ENCODE measurements at regions not wholly inside any gene's neighbourhood (a gene's known extent, or its start where the extent isn't known, plus 50 kb on each side); places are given as distances from the start of the nearest gene placed in this dataset.

GRCh38 chr21:15183813-15184257 is 119.0 kb upstream of the NRIP1 start:
- DNase-seq (ENCODE audit: low read depth): no peak
- TF ChIP-seq, protein P1, sequence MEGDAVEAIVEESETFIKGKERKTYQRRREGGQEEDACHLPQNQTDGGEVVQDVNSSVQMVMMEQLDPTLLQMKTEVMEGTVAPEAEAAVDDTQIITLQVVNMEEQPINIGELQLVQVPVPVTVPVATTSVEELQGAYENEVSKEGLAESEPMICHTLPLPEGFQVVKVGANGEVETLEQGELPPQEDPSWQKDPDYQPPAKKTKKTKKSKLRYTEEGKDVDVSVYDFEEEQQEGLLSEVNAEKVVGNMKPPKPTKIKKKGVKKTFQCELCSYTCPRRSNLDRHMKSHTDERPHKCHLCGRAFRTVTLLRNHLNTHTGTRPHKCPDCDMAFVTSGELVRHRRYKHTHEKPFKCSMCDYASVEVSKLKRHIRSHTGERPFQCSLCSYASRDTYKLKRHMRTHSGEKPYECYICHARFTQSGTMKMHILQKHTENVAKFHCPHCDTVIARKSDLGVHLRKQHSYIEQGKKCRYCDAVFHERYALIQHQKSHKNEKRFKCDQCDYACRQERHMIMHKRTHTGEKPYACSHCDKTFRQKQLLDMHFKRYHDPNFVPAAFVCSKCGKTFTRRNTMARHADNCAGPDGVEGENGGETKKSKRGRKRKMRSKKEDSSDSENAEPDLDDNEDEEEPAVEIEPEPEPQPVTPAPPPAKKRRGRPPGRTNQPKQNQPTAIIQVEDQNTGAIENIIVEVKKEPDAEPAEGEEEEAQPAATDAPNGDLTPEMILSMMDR (IDR thresholded peaks at IDR 0.05; ENCODE audit: low read depth, low read length, missing control alignments): no peak
- H3K4me3 ChIP-seq (ENCODE audit: low read depth, low read length): no peak overlapping the region

GRCh38 chr21:15190412-15190811 is 125.6 kb upstream of the NRIP1 start:
- TF ChIP-seq, protein P1 (IDR thresholded peaks at IDR 0.05; ENCODE audit: low read depth, low read length, missing control alignments): no peak
- no peak for DNase-seq (ENCODE audit: low read depth)
- H3K4me3 ChIP-seq (ENCODE audit: low read depth, low read length): no peak overlapping the region

DNA sequence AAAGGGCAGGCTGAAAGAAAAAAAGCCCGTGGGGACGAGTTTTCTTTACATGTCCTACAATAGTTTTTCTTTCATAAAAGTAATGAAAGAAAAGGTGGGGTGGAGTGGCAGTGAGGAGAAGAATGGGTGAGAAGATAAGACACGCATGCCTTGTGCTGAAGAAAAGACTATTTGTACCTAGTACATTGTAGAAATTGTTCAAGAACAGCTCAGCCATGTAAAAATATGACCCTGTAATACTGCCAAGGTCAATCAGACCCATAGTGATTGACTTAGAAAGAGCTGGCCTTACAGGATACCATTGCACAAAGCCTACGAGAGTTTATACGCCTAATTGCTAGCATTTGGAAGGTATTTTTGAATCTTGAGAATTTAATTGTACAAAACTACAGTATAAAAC is 126.0 kb upstream of the NRIP1 start:
- no peak overlapping the region for H3K4me3 ChIP-seq (ENCODE audit: low read depth, low read length)
- TF ChIP-seq, protein P1 (IDR thresholded peaks at IDR 0.05; ENCODE audit: low read depth, low read length, missing control alignments): no peak
- DNase-seq (ENCODE audit: low read depth): no peak

DNA sequence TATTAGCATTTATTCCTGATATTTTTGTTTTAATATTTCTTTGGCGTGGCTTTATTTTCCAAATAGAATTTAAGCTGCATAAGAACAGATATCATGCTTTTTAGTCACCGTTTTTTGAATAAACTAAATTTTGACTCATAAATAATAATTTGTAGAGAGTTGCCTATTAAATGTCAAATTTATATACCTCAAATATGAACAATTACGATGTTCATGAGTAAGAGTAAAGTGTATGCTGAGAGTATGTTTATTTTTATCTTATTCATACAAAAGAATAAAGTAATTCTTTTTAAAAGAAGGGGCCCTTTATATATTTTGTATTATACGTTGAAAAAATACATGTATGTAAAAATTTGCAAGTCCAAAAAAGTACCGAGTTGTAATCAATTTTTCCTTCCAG is 126.5 kb upstream of the NRIP1 start:
- no peak for DNase-seq (ENCODE audit: low read depth)
- H3K4me3 ChIP-seq (ENCODE audit: low read depth, low read length): no peak overlapping the region
- TF ChIP-seq, protein P1 (IDR thresholded peaks at IDR 0.05; ENCODE audit: low read depth, low read length, missing control alignments): no peak

DNA sequence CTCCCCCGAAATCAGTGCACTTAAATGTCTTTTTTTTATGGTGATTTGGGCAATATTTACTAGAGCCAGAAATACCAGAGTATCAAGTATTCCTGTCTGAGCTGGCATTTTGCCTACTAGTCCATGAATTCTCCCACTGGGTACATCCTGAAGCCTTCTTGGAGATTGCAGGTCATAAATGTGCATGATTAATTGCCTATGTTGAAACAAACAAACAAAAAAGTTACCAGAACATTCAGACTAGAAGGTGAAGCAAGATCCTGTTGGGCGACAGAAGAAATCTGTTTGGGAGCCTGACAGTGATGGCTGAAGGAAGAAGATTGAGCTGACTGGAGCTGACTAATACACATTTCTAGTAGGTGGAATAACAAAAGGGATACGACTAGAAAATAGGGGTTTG is 127.4 kb upstream of the NRIP1 start:
- no peak overlapping the region for H3K4me3 ChIP-seq (ENCODE audit: low read depth, low read length)
- no peak for DNase-seq (ENCODE audit: low read depth)
- TF ChIP-seq, protein P1 (IDR thresholded peaks at IDR 0.05; ENCODE audit: low read depth, low read length, missing control alignments): no peak

DNA sequence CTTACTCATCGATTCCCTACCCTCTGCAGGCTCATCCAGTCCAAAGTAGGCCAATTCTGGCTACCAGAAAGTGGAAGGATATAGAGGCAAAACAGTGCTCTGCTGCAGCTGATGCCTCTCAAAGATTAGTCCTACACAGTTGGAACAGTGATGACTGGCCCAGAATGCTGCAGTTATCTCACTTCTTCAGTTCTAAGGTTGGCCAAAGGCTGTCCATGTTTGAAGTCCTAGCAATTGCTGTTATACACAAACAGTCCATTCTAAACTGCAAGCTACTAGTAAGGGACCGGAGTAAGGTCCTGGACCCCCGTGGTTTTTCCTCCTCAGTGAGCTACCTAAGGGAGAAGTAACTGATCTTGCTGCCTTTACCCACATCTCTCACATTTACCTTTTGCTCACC is 129.1 kb upstream of the NRIP1 start:
- H3K4me3 ChIP-seq (ENCODE audit: low read depth, low read length): no peak overlapping the region
- DNase-seq (ENCODE audit: low read depth): no peak
- TF ChIP-seq, protein P1 (IDR thresholded peaks at IDR 0.05; ENCODE audit: low read depth, low read length, missing control alignments): no peak

GRCh38 chr21:15195104-15195503 is 130.3 kb upstream of the NRIP1 start:
- H3K4me3 ChIP-seq (ENCODE audit: low read depth, low read length): no peak overlapping the region
- DNase-seq (ENCODE audit: low read depth): no peak
- TF ChIP-seq, protein P1 (IDR thresholded peaks at IDR 0.05; ENCODE audit: low read depth, low read length, missing control alignments): no peak
